ENCODE measurements at regions not wholly inside any gene's neighbourhood (a gene's known extent, or its start where the extent isn't known, plus 50 kb on each side); places are given as distances from the start of the nearest gene placed in this dataset.

GRCh38 chrX:39895218-39896110 is 202.3 kb downstream of the BCOR start:
- DNase-seq (ENCODE audit: missing footprints) (no peak), ATAC-seq (no peak)
- intact Hi-C loops (cut with DNase I) = loop anchor here (10.0 kb wide), 1 partner anchor 161 kb away; no protein-coding TSS in a partner anchor

GRCh38 chrX:39896951-39897740 is 200.6 kb downstream of the BCOR start:
- ATAC-seq (peak; percentile 88), DNase-seq (ENCODE audit: missing footprints) (no peak)
- intact Hi-C loops (cut with DNase I) = loop anchor here (10.0 kb wide), 1 partner anchor 162 kb away; no protein-coding TSS in a partner anchor

- intact Hi-C loops (cut with DNase I) = loop anchor here (10.0 kb wide), 1 partner anchor 163 kb away; no protein-coding TSS in a partner anchor
- no peak for ATAC-seq
These were observed 200.0 kb downstream of the BCOR start for GRCh38 chrX:39897741-39898097.

GRCh38 chrX:39898147-39898546 is 199.6 kb downstream of the BCOR start:
- no peak for ATAC-seq
- DNase-seq (ENCODE audit: missing footprints) = no peak
- intact Hi-C loops (cut with DNase I) = loop anchor here (10.0 kb wide), 1 partner anchor 163 kb away; no protein-coding TSS in a partner anchor

More at GRCh38 chrX:39897741-39898097, 200.0 kb downstream of the BCOR start:
- no peak for DNase-seq (ENCODE audit: missing footprints)

- no peak for DNase-seq (ENCODE audit: missing footprints)
- intact Hi-C loops (cut with DNase I) = loop anchor here (10.0 kb wide), 1 partner anchor 164 kb away; no protein-coding TSS in a partner anchor
- ATAC-seq = no peak
These were observed 198.7 kb downstream of the BCOR start for GRCh38 chrX:39899059-39899458.

GRCh38 chrX:39899856-39900776 is 197.6 kb downstream of the BCOR start:
- intact Hi-C loops (cut with DNase I) = loop anchor here (10.0 kb wide), 2 partner anchors 165 to 365 kb away; no protein-coding TSS in a partner anchor
- no peak for ATAC-seq

GRCh38 chrX:39900777-39901170 is 197.0 kb downstream of the BCOR start:
- DNase-seq (ENCODE audit: missing footprints) (no peak), ATAC-seq (no peak)
- intact Hi-C loops (cut with DNase I) = loop anchor here (10.0 kb wide), 1 partner anchor 364 kb away; no protein-coding TSS in a partner anchor

More at GRCh38 chrX:39899856-39900776, 197.6 kb downstream of the BCOR start:
- DNase-seq (ENCODE audit: missing footprints) = no peak

- no peak for ATAC-seq
- intact Hi-C loops (cut with DNase I) = loop anchor here (10.0 kb wide), 1 partner anchor 361 kb away; no protein-coding TSS in a partner anchor
These were observed 194.4 kb downstream of the BCOR start for GRCh38 chrX:39903343-39903742.

GRCh38 chrX:39903937-39904336 is 193.8 kb downstream of the BCOR start:
- ATAC-seq (no peak), DNase-seq (ENCODE audit: missing footprints) (no peak)
- intact Hi-C loops (cut with DNase I) = loop anchor here (10.0 kb wide), 1 partner anchor 361 kb away; no protein-coding TSS in a partner anchor

More at GRCh38 chrX:39903343-39903742, 194.4 kb downstream of the BCOR start:
- no peak for DNase-seq (ENCODE audit: missing footprints)

- intact Hi-C loops (cut with DNase I) = loop anchor here (5.0 to 10.0 kb wide), 2 partner anchors 107 to 360 kb away; no protein-coding TSS in a partner anchor
- ATAC-seq (no peak), DNase-seq (ENCODE audit: missing footprints) (no peak)
These were observed 192.8 kb downstream of the BCOR start for GRCh38 chrX:39904816-39905537.

GRCh38 chrX:39905538-39905891 is 192.2 kb downstream of the BCOR start:
- no peak for ATAC-seq
- DNase-seq (ENCODE audit: missing footprints) = no peak
- intact Hi-C loops (cut with DNase I) = loop anchor here (5.0 to 10.0 kb wide), 2 partner anchors 107 to 359 kb away; no protein-coding TSS in a partner anchor

- no peak for ATAC-seq
- intact Hi-C loops (cut with DNase I) = loop anchor here (5.0 to 10.0 kb wide), 2 partner anchors 106 to 359 kb away; no protein-coding TSS in a partner anchor
- DNase-seq (ENCODE audit: missing footprints) = no peak
These were observed 191.8 kb downstream of the BCOR start for GRCh38 chrX:39905946-39906345.

- ATAC-seq (peak; percentile 87), DNase-seq (ENCODE audit: missing footprints) (no peak)
- intact Hi-C loops (cut with DNase I) = loop anchor here (5.0 to 10.0 kb wide), 2 partner anchors 104 to 357 kb away; no protein-coding TSS in a partner anchor
These were observed 189.6 kb downstream of the BCOR start for GRCh38 chrX:39907964-39908661.

GRCh38 chrX:39909996-39910395 is 187.8 kb downstream of the BCOR start:
- DNase-seq (ENCODE audit: missing footprints) (no peak), ATAC-seq (no peak)
- intact Hi-C loops (cut with DNase I) = loop anchor here (5.0 to 10.0 kb wide), 2 partner anchors 102 to 355 kb away; no protein-coding TSS in a partner anchor

- DNase-seq (ENCODE audit: missing footprints) = no peak
- intact Hi-C loops (cut with DNase I) = no loop called here
- ATAC-seq = no peak
These were observed 187.1 kb downstream of the BCOR start for GRCh38 chrX:39910651-39911050.

GRCh38 chrX:39911278-39911897 is 186.4 kb downstream of the BCOR start:
- DNase-seq (ENCODE audit: missing footprints) (no peak), ATAC-seq (no peak)
- intact Hi-C loops (cut with DNase I) = no loop called here
